H9 (cell line): ENCODE measurements at regions not wholly inside any gene's neighbourhood (a gene's known extent, or its start where the extent isn't known, plus 50 kb on each side); places are given as distances from the start of the nearest gene placed in this dataset.

Experiments used
- DNase-seq: peaks from one replicate; pipeline ENCODE4 v3.0.0-alpha.2; 2017
- H2AFZ ChIP-seq: one replicate; pipeline ENCODE4 v1.6.1; 2013; ENCODE audit warnings: mild to moderate bottlenecking, low read length, control low read depth, moderate library complexity
- H2AK5ac ChIP-seq: 2 replicates; pipeline ENCODE4 v1.6.1; 2013; ENCODE audit warnings: low read length, control low read depth, mixed read lengths; ENCODE audit not compliant: insufficient read length
- H2BK120ac ChIP-seq: one replicate; pipeline ENCODE4 v1.6.1; 2013; ENCODE audit warnings: low read depth, mild to moderate bottlenecking, low read length, control low read depth, inconsistent platforms; ENCODE audit not compliant: poor library complexity, severe bottlenecking
- H2BK12ac ChIP-seq: 2 replicates; pipeline ENCODE4 v1.6.1; 2013; ENCODE audit warnings: low read length, control low read depth, mixed read lengths, low read depth; ENCODE audit not compliant: insufficient read length
- H2BK15ac ChIP-seq: 2 replicates; pipeline ENCODE4 v1.6.1; 2013; ENCODE audit warnings: low read depth, low read length, control low read depth
- H2BK20ac ChIP-seq: one replicate; pipeline ENCODE4 v1.6.1; 2013; ENCODE audit warnings: low read depth, mild to moderate bottlenecking, low read length, control low read depth, inconsistent platforms; ENCODE audit not compliant: poor library complexity, severe bottlenecking
- H2BK5ac ChIP-seq: 2 replicates; pipeline ENCODE4 v1.6.1; 2013; ENCODE audit warnings: low read length, control low read depth, mixed read lengths; ENCODE audit not compliant: insufficient read length
- H3K14ac ChIP-seq: 2 replicates; pipeline ENCODE4 v1.6.1; 2013; ENCODE audit warnings: low read length, control low read depth; ENCODE audit not compliant: insufficient read depth
- H3K18ac ChIP-seq: 2 replicates; pipeline ENCODE4 v1.6.1; 2013; ENCODE audit warnings: low read depth, mild to moderate bottlenecking, mixed read lengths, low read length, control low read depth; ENCODE audit not compliant: insufficient read length
- H3K23ac ChIP-seq: 2 replicates; pipeline ENCODE4 v1.6.1; 2013; ENCODE audit warnings: low read length, control low read depth, mixed read lengths, low read depth; ENCODE audit not compliant: insufficient read length
- H3K23me2 ChIP-seq: 2 replicates; pipeline ENCODE4 v1.6.1; 2013; ENCODE audit warnings: low read depth, mild to moderate bottlenecking, mixed read lengths, low read length, control low read depth; ENCODE audit not compliant: insufficient read length, poor library complexity, severe bottlenecking
- H3K27ac ChIP-seq: 2 replicates; pipeline ENCODE4 v1.5.1; 2013; ENCODE audit warnings: low read length, control low read depth, mixed read lengths, low read depth; ENCODE audit not compliant: insufficient read length
- H3K27me3 ChIP-seq: 2 replicates; pipeline ENCODE4 v1.6.1; 2013; ENCODE audit warnings: low read length, control low read depth, inconsistent platforms; ENCODE audit not compliant: insufficient read depth
- H3K4ac ChIP-seq: 2 replicates; pipeline ENCODE4 v1.6.1; 2013; ENCODE audit warnings: low read depth, mild to moderate bottlenecking, control low read depth, inconsistent platforms, low read length, moderate library complexity
- H3K4me1 ChIP-seq: 2 replicates; pipeline ENCODE4 v1.6.1; 2013; ENCODE audit warnings: low read length, control low read depth, inconsistent platforms; ENCODE audit not compliant: insufficient read depth
- H3K4me2 ChIP-seq: 2 replicates; pipeline ENCODE4 v1.6.1; 2013; ENCODE audit warnings: low read length, control low read depth, mixed read lengths; ENCODE audit not compliant: insufficient read length, insufficient read depth
- H3K56ac ChIP-seq: 2 replicates; pipeline ENCODE4 v1.6.1; 2013; ENCODE audit warnings: low read depth, mild to moderate bottlenecking, mixed read lengths, low read length, control low read depth; ENCODE audit not compliant: insufficient read length
- H3K79me1 ChIP-seq: 2 replicates; pipeline ENCODE4 v1.6.1; 2013; ENCODE audit warnings: low read depth, mild to moderate bottlenecking, moderate library complexity, low read length, control low read depth, inconsistent platforms; ENCODE audit not compliant: insufficient read depth, poor library complexity, severe bottlenecking
- H3K79me2 ChIP-seq: 2 replicates; pipeline ENCODE4 v1.6.1; 2013; ENCODE audit warnings: low read length, control low read depth, inconsistent platforms; ENCODE audit not compliant: insufficient read depth
- H3K9ac ChIP-seq: 2 replicates; pipeline ENCODE4 v1.6.1; 2013; ENCODE audit warnings: low read length, control low read depth, mixed read lengths; ENCODE audit not compliant: insufficient read length; ENCODE audit errors: extremely low read depth
- H3K9me3 ChIP-seq: one replicate; pipeline ENCODE4 v1.6.1; 2013; ENCODE audit warnings: low read depth, low read length, inconsistent platforms; ENCODE audit not compliant: control insufficient read depth
- H3T11ph ChIP-seq: one replicate; pipeline ENCODE4 v1.6.1; 2013; ENCODE audit warnings: mild to moderate bottlenecking, low read length, control low read depth, inconsistent platforms
- H4K20me1 ChIP-seq: one replicate; pipeline ENCODE4 v1.6.1; 2013; ENCODE audit not compliant: control insufficient read depth, insufficient read length, insufficient read depth
- H4K5ac ChIP-seq: 2 replicates; pipeline ENCODE4 v1.6.1; 2013; ENCODE audit warnings: low read depth, mild to moderate bottlenecking, mixed read lengths, low read length, control low read depth; ENCODE audit not compliant: insufficient read length
- H4K8ac ChIP-seq: replicated peaks from 2 replicates; pipeline ENCODE4 v1.6.1; 2013; ENCODE audit warnings: low read length, control low read depth, mixed read lengths, low read depth; ENCODE audit not compliant: insufficient read length
- H4K91ac ChIP-seq: 2 replicates; pipeline ENCODE4 v1.6.1; 2013; ENCODE audit warnings: low read depth, mild to moderate bottlenecking, moderate library complexity, mixed read lengths, low read length, control low read depth; ENCODE audit not compliant: insufficient read length
- H3K27ac Mint-ChIP-seq, 3 experiments: 2 replicates in 2 of 3; 3 replicates in 1 of 3; pipeline ENCODE4 v1.8.0; 2020 to 2021; ENCODE audit warnings: mixed read lengths in 3 of 3, mild to moderate bottlenecking in 1 of 3, moderate library complexity in 1 of 3
- H3K27me3 Mint-ChIP-seq: 2 replicates; pipeline ENCODE4 v1.8.0; 2021; ENCODE audit warnings: low read depth, mild to moderate bottlenecking, moderate library complexity, mixed read lengths
- H3K36me3 Mint-ChIP-seq, 3 experiments: 2 replicates in 2 of 3; 3 replicates in 1 of 3; pipeline ENCODE4 v1.8.0; 2020 to 2021; ENCODE audit warnings: low read depth in 3 of 3, mixed read lengths in 3 of 3; ENCODE audit not compliant: insufficient read depth in 1 of 3
- H3K4me1 Mint-ChIP-seq, 2 experiments: 2 replicates each; pipeline ENCODE4 v1.8.0; 2020; ENCODE audit warnings: mixed read lengths in 2 of 2
- H3K4me3 Mint-ChIP-seq, 2 experiments: 2 replicates in 1 of 2; 3 replicates in 1 of 2; pipeline ENCODE4 v1.8.0; 2020 to 2021; ENCODE audit warnings: mild to moderate bottlenecking in 2 of 2, mixed read lengths in 2 of 2, moderate library complexity in 1 of 2
- H3K9me3 Mint-ChIP-seq, 2 experiments: 2 replicates in 1 of 2; 3 replicates in 1 of 2; pipeline ENCODE4 v1.8.0; 2020; ENCODE audit warnings: mild to moderate bottlenecking in 2 of 2, mixed read lengths in 2 of 2, moderate library complexity in 1 of 2
- WGBS: extraction: QIAGEN DNeasy Blood & Tissue Kit; methylation state at CpG from one replicate; pipeline ENCODE4 v1.1.7; 2013; ENCODE audit warnings: missing lambda C conversion rate, low lambda C conversion rate, mixed read lengths; ENCODE audit not compliant: insufficient read length; ENCODE audit errors: extremely low coverage; 5-methylcytosine and 5-hydroxymethylcytosine counted together
- TF ChIP-seq, protein P1 (sequence below): fragments of 200-600 bp; sonication (generic); conservative IDR thresholded peaks from 3 replicates; pipeline ENCODE4 v1.8.0; 2021; ENCODE audit warnings: antibody characterized with exemption, mild to moderate bottlenecking

DNA sequence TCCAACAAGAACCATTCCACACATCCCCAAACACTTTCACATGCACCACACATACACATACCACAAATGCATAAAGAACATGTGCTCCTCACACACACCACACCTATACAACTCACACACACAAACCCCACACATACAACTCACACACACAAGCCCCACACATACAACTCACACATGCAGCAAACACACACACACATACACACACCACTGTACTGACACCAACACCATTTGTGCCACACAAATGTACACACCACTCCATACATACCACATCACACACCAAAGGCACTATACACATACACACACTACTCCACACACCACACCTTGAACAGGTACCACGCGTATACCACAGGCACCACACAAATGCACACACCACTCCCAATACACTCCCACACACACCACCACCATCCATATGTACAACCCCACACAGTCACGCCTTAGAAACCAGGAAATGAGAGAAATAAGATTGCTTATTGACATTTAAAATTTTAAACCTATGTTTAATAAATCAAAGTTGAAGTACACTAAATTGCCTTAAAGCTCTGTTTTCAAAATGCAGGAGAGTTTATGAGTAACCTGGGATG, 107.4 kb downstream of the ARL4A start:
- no peak overlapping the region for H3K18ac ChIP-seq
- no peaks in the 10 kb centered on the region for H3K23me2 ChIP-seq
- peaks cover 0 to 8% of the 10 kb centered on the region in 2 experiments; a peak in 2 of 4 replicates for H3K4me1 Mint-ChIP-seq
- no peak overlapping the region for H3K56ac ChIP-seq
- TF ChIP-seq, protein P1, sequence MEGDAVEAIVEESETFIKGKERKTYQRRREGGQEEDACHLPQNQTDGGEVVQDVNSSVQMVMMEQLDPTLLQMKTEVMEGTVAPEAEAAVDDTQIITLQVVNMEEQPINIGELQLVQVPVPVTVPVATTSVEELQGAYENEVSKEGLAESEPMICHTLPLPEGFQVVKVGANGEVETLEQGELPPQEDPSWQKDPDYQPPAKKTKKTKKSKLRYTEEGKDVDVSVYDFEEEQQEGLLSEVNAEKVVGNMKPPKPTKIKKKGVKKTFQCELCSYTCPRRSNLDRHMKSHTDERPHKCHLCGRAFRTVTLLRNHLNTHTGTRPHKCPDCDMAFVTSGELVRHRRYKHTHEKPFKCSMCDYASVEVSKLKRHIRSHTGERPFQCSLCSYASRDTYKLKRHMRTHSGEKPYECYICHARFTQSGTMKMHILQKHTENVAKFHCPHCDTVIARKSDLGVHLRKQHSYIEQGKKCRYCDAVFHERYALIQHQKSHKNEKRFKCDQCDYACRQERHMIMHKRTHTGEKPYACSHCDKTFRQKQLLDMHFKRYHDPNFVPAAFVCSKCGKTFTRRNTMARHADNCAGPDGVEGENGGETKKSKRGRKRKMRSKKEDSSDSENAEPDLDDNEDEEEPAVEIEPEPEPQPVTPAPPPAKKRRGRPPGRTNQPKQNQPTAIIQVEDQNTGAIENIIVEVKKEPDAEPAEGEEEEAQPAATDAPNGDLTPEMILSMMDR = no peak
- no peak overlapping the region for H2BK20ac ChIP-seq
- 0 out of 7 replicates have a peak, but pooled peaks cover 0 to 1% (median 0%) of the 10 kb centered on the region in 3 experiments for H3K36me3 Mint-ChIP-seq
- DNase-seq = no peak
- H3K23ac ChIP-seq = no peak overlapping the region
- H3K14ac ChIP-seq = no peak overlapping the region
- H3K4me1 ChIP-seq = no peaks in the 10 kb centered on the region
- no peak overlapping the region for H3T11ph ChIP-seq
- H2AK5ac ChIP-seq = no peak overlapping the region
- no peaks in the 10 kb centered on the region for H3K27me3 Mint-ChIP-seq
- no peak overlapping the region for H3K27ac Mint-ChIP-seq
- no peaks in the 10 kb centered on the region for H4K20me1 ChIP-seq
- no peak overlapping the region for H3K27ac ChIP-seq
- H2BK5ac ChIP-seq = no peak overlapping the region
- H3K9me3 Mint-ChIP-seq = no peaks in the 10 kb centered on the region
- H4K91ac ChIP-seq = no peak overlapping the region
- H2BK120ac ChIP-seq = no peak overlapping the region
- no peaks in the 10 kb centered on the region for H3K79me1 ChIP-seq
- no peak overlapping the region for H2AFZ ChIP-seq
- H3K79me2 ChIP-seq = no peaks in the 10 kb centered on the region
- H3K4me3 Mint-ChIP-seq = no peak overlapping the region
- H4K8ac ChIP-seq = no peak overlapping the region
- H2BK12ac ChIP-seq = no peak overlapping the region
- H3K27me3 ChIP-seq = no peaks in the 10 kb centered on the region
- H4K5ac ChIP-seq = no peak overlapping the region
- no peak overlapping the region for H2BK15ac ChIP-seq
- no peaks in the 10 kb centered on the region for H3K9me3 ChIP-seq
- H3K4ac ChIP-seq = no peak overlapping the region
- H3K9ac ChIP-seq = no peak overlapping the region
- WGBS = no CpG with 5 or more reads among the region's 3 CpGs
- no peak overlapping the region for H3K4me2 ChIP-seq
